Type B pancreatic cell (in vitro differentiated cells): ENCODE measurements at regions not wholly inside any gene's neighbourhood (a gene's known extent, or its start where the extent isn't known, plus 50 kb on each side); places are given as distances from the start of the nearest gene placed in this dataset.

ENCODE experiments used
- DNase-seq: peaks from one replicate; pipeline ENCODE4 v3.0.0; 2021; ENCODE audit warnings: mixed read lengths; ENCODE audit not compliant: unreplicated experiment; ENCODE audit errors: extremely low spot score
- H3K27ac Mint-ChIP-seq: 2 replicates; pipeline ENCODE4 v1.8.0; 2021; ENCODE audit warnings: mild to moderate bottlenecking, mixed read lengths
- H3K27me3 Mint-ChIP-seq: 2 replicates; pipeline ENCODE4 v1.8.0; 2021; ENCODE audit warnings: mixed read lengths
- H3K36me3 Mint-ChIP-seq: 2 replicates; pipeline ENCODE4 v1.8.0; 2021; ENCODE audit warnings: mixed read lengths
- H3K4me1 Mint-ChIP-seq: one replicate; pipeline ENCODE4 v1.8.0; 2021; ENCODE audit warnings: mixed read lengths; ENCODE audit not compliant: unreplicated experiment
- H3K4me3 Mint-ChIP-seq: 2 replicates; pipeline ENCODE4 v1.8.0; 2021; ENCODE audit warnings: mild to moderate bottlenecking, mixed read lengths
- H3K9me3 Mint-ChIP-seq: 2 replicates; pipeline ENCODE4 v1.8.0; 2021; ENCODE audit warnings: mixed read lengths
- TF ChIP-seq, protein P1 (sequence below): fragments of 200-600 bp; sonication (generic); conservative IDR thresholded peaks from 2 replicates; pipeline ENCODE4 v1.5.0; 2021; ENCODE audit warnings: antibody characterized with exemption, mild to moderate bottlenecking

DNA sequence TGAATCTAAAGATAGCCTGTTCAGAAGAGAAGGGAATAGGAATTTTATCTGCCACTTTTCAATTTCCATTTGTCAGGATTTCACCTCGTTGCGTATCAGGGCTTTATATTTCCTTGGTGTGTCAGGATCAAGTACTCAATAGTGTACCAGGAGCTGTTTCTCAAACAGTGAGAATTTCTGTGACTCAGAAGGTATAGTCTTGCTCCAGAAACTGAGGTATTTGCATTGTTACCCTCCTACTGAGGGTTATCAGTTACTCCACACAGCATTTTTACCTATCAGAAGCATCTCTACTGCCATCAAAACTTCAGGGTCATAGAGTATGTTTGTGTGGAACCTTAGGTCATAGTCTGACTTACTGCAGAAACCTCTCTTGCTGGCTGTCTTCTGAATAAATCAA, 271.7 kb upstream of the EDNRB start:
- TF ChIP-seq, protein P1, sequence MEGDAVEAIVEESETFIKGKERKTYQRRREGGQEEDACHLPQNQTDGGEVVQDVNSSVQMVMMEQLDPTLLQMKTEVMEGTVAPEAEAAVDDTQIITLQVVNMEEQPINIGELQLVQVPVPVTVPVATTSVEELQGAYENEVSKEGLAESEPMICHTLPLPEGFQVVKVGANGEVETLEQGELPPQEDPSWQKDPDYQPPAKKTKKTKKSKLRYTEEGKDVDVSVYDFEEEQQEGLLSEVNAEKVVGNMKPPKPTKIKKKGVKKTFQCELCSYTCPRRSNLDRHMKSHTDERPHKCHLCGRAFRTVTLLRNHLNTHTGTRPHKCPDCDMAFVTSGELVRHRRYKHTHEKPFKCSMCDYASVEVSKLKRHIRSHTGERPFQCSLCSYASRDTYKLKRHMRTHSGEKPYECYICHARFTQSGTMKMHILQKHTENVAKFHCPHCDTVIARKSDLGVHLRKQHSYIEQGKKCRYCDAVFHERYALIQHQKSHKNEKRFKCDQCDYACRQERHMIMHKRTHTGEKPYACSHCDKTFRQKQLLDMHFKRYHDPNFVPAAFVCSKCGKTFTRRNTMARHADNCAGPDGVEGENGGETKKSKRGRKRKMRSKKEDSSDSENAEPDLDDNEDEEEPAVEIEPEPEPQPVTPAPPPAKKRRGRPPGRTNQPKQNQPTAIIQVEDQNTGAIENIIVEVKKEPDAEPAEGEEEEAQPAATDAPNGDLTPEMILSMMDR, result no peak
- no peaks in the 10 kb centered on the region for H3K4me1 Mint-ChIP-seq
- H3K4me3 Mint-ChIP-seq, result no peak overlapping the region
- H3K27me3 Mint-ChIP-seq, result peaks cover 5% of the 10 kb centered on the region
- no peak overlapping the region for H3K27ac Mint-ChIP-seq
- DNase-seq, result no peak
- no peaks in the 10 kb centered on the region for H3K36me3 Mint-ChIP-seq
- H3K9me3 Mint-ChIP-seq, result peaks cover 3% of the 10 kb centered on the region

DNA sequence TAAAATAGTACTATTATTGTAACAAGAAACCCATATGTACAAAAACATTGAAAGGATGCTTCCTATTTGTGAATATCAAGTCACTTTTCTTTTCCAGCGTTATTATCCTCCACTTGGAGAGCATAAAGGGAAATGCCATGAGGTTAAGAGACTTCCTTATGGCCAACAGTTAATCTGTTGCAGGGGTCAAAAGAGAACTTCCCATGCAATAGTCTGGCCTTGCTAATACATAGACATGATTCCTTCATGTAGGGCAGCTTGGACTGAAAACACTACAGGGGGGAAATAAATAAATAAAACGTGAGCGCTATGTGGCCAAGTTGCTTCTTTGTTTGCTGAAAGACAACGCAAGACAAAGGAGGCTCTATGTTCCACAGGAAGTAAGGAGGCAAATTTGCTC, 269.1 kb upstream of the EDNRB start:
- Mint-ChIP-seq H3K9me3 (peaks cover 3% of the 10 kb centered on the region), H3K27ac (no peak overlapping the region), H3K36me3 (no peaks in the 10 kb centered on the region), H3K4me1 (no peaks in the 10 kb centered on the region), H3K4me3 (no peak overlapping the region), H3K27me3 (peaks cover 5% of the 10 kb centered on the region)
- TF ChIP-seq, protein P1, result no peak
- DNase-seq, result no peak

DNA sequence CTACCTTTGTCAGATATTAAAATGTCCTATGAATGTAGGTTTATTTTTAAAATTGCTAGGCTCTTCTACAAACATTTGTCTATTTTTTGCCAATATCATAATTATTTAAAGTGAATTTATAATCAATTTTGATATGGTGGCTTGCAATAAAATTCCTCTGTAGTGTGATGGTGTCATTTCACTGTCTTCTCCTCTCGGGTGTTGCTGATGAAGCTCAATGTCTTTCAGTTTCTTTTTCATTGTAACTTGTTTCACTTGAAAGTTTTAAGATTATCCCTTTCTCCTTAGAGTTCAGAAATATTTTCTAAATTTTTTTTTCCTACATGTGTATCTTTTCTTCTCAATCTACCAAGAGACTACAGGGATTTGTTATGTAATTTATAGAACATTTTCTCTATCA, 267.1 kb upstream of the EDNRB start:
- H3K27me3 Mint-ChIP-seq, result no peaks in the 10 kb centered on the region
- TF ChIP-seq, protein P1, result no peak
- no peak overlapping the region for H3K4me3 Mint-ChIP-seq
- H3K4me1 Mint-ChIP-seq, result no peaks in the 10 kb centered on the region
- no peaks in the 10 kb centered on the region for H3K36me3 Mint-ChIP-seq
- H3K9me3 Mint-ChIP-seq, result peaks cover 3% of the 10 kb centered on the region
- no peak for DNase-seq
- H3K27ac Mint-ChIP-seq, result no peak overlapping the region

DNA sequence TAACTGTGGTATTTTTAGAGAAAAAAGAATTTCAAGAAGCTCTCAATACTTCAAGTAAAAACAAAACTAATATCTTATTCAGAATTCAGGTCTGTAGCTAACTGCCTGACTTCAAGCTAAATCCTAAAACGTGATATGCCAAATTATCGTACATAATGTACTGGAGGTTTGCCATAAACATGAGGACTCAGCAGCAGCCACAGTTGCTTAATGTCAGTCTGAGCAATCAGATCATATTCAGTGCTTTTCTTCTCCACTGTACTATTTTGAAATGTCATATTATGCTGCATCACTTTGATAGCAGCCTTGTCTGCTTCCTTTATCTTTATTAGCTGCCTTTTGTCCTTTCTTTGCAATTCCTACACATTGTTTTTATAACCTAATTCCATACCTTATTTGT, 265.1 kb upstream of the EDNRB start:
- no peak overlapping the region for H3K27ac Mint-ChIP-seq

DNA sequence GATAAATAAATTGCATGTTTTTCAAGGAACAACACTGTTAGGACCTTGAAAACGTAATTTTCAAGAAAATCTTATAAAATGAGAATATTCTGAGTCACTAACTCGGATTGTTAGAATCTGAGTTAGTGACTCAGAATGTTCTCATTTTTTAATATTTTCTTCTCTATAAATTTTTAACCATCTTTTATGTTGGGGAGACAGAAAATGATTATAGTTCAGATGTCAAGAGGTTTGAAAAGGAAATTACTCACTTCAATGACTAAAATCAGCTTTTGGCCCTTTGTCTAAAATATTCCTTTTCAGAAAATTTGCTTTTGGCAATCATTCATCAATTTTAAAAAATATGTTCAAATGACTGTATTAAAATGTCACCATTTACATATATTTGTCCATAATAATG, 264.2 kb upstream of the EDNRB start:
- H3K9me3 Mint-ChIP-seq, result peaks cover 3% of the 10 kb centered on the region
- no peaks in the 10 kb centered on the region for H3K4me1 Mint-ChIP-seq
- TF ChIP-seq, protein P1, result no peak
- H3K36me3 Mint-ChIP-seq, result no peaks in the 10 kb centered on the region
- H3K27ac Mint-ChIP-seq, result no peak overlapping the region
- no peak overlapping the region for H3K4me3 Mint-ChIP-seq
- no peak for DNase-seq
- H3K27me3 Mint-ChIP-seq, result no peaks in the 10 kb centered on the region

More for the DNA sequence above, 265.1 kb upstream of the EDNRB start:
- Mint-ChIP-seq H3K4me1 (no peaks in the 10 kb centered on the region), H3K9me3 (peaks cover 3% of the 10 kb centered on the region), H3K27me3 (no peaks in the 10 kb centered on the region), H3K36me3 (no peaks in the 10 kb centered on the region), H3K4me3 (no peak overlapping the region)
- TF ChIP-seq, protein P1, result no peak
- no peak for DNase-seq

DNA sequence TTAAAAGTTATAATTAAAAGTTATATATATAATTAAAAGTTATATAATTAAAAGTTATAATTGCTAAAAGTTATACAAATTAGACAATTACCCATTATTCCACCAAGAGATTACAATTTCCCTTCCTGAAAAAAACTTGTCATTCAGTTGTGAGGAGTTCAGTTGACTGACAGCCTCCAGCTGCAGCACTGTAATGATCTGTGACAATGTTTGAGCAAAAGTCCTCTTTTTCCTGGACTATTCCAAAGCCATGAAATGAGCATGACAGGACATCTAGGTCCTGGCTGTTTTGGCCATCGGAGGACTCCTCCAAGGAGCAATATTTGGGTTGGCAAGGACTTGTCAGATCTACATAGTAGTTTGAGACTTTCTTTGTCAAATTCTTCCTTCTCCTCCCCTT, 258.7 kb upstream of the EDNRB start:
- no peaks in the 10 kb centered on the region for H3K27me3 Mint-ChIP-seq
- H3K9me3 Mint-ChIP-seq, result no peaks in the 10 kb centered on the region
- no peak for DNase-seq
- TF ChIP-seq, protein P1, result no peak
- no peaks in the 10 kb centered on the region for H3K4me1 Mint-ChIP-seq
- H3K27ac Mint-ChIP-seq, result no peak overlapping the region
- no peak overlapping the region for H3K4me3 Mint-ChIP-seq
- no peaks in the 10 kb centered on the region for H3K36me3 Mint-ChIP-seq
